Large intestine (tissue), 3 donors: ENCODE measurements at regions not wholly inside any gene's neighbourhood (a gene's known extent, or its start where the extent isn't known, plus 50 kb on each side); places are given as distances from the start of the nearest gene placed in this dataset.
"Not testable (repeated sequence)": the region's sequence is repeated elsewhere in the genome, so short reads cannot be mapped to it uniquely, and the experiment has no call there.

Experiments
- DNase-seq, 2 donors: peaks; one replicate each; pipeline versions ENCODE4 v3.0.0 to v3.0.0-alpha.2; 2013
- H3K27ac ChIP-seq: one replicate; pipeline ENCODE4 v1.5.1; 2013; ENCODE audit warnings: low read length
- H3K27me3 ChIP-seq: 2 replicates; pipeline ENCODE4 v1.6.1; 2013; ENCODE audit warnings: low read length; ENCODE audit not compliant: control insufficient read depth, insufficient read depth
- H3K36me3 ChIP-seq: 2 replicates; pipeline ENCODE4 v1.6.1; 2013; ENCODE audit warnings: low read length; ENCODE audit not compliant: control insufficient read depth, insufficient read depth
- H3K4me1 ChIP-seq: one replicate; pipeline ENCODE4 v1.6.1; 2013; ENCODE audit warnings: low read length; ENCODE audit not compliant: control insufficient read depth, insufficient read depth
- H3K4me3 ChIP-seq: one replicate; pipeline ENCODE4 v1.5.1; 2013; ENCODE audit warnings: low read length
- H3K9me3 ChIP-seq: one replicate; pipeline ENCODE4 v1.6.1; 2013; ENCODE audit warnings: mild to moderate bottlenecking, low read depth, low read length, moderate library complexity; ENCODE audit not compliant: control insufficient read depth
- WGBS: methylation state at CpG from one replicate; pipeline ENCODE4 v1.1.5; 2013; ENCODE audit warnings: low lambda C conversion rate; ENCODE audit not compliant: insufficient coverage; 5-methylcytosine and 5-hydroxymethylcytosine counted together

GRCh38 chr2:6147215-6147614, 455.0 kb downstream of the SOX11 start:
- not testable (repeated sequence) for H3K4me1 ChIP-seq, H3K4me3 ChIP-seq, H3K9me3 ChIP-seq, H3K27me3 ChIP-seq, H3K36me3 ChIP-seq, DNase-seq, H3K27ac ChIP-seq
- no CpG with 5 or more reads among the region's 1 CpG for WGBS

GRCh38 chr2:6148882-6149281, 456.7 kb downstream of the SOX11 start:
- WGBS: 83% methylated on average over 1 of the region's 1 CpG
- Histone ChIP-seq H3K4me1 (no peaks in the 10 kb centered on the region), H3K4me3 (no peak overlapping the region), H3K27ac (no peak overlapping the region), H3K9me3 (peaks cover 6% of the 10 kb centered on the region), H3K27me3 (no peaks in the 10 kb centered on the region), H3K36me3 (no peaks in the 10 kb centered on the region)
- DNase-seq: no peak

GRCh38 chr2:6159606-6160005, 467.4 kb downstream of the SOX11 start:
- no peaks in the 10 kb centered on the region for H3K27me3 ChIP-seq
- no peak for DNase-seq
- H3K27ac ChIP-seq: no peak overlapping the region
- WGBS: 73% methylated on average over 2 of the region's 3 CpGs
- no peaks in the 10 kb centered on the region for H3K9me3 ChIP-seq
- no peaks in the 10 kb centered on the region for H3K36me3 ChIP-seq
- H3K4me1 ChIP-seq: no peaks in the 10 kb centered on the region
- no peak overlapping the region for H3K4me3 ChIP-seq

- DNase-seq: no peak
- Histone ChIP-seq H3K4me1 (no peaks in the 10 kb centered on the region), H3K27me3 (no peaks in the 10 kb centered on the region), H3K4me3 (no peak overlapping the region), H3K36me3 (no peaks in the 10 kb centered on the region), H3K9me3 (no peaks in the 10 kb centered on the region), H3K27ac (no peak overlapping the region)
- no CpG with 5 or more reads among the region's 7 CpGs for WGBS
These were observed 471.7 kb downstream of the SOX11 start for GRCh38 chr2:6163932-6164331.

GRCh38 chr2:6164986-6165747, 473.0 kb downstream of the SOX11 start:
- H3K36me3 ChIP-seq: no peaks in the 10 kb centered on the region
- no peak overlapping the region for H3K27ac ChIP-seq
- peak in 1 of 2 donors; percentile 24 for DNase-seq
- no peaks in the 10 kb centered on the region for H3K9me3 ChIP-seq
- H3K4me1 ChIP-seq: no peaks in the 10 kb centered on the region
- WGBS: no CpG with 5 or more reads among the region's 11 CpGs
- no peak overlapping the region for H3K4me3 ChIP-seq
- no peaks in the 10 kb centered on the region for H3K27me3 ChIP-seq

GRCh38 chr2:6167592-6168138, 475.5 kb downstream of the SOX11 start:
- WGBS: no CpG with 5 or more reads among the region's 14 CpGs
- no peak overlapping the region for H3K27ac ChIP-seq

GRCh38 chr2:6168485-6168884, 476.3 kb downstream of the SOX11 start:
- Histone ChIP-seq H3K4me3 (no peak overlapping the region), H3K27me3 (no peaks in the 10 kb centered on the region), H3K27ac (no peak overlapping the region), H3K36me3 (no peaks in the 10 kb centered on the region), H3K9me3 (no peaks in the 10 kb centered on the region), H3K4me1 (no peaks in the 10 kb centered on the region)
- no CpG with 5 or more reads among the region's 1 CpG for WGBS
- no peak for DNase-seq

More at GRCh38 chr2:6167592-6168138, 475.5 kb downstream of the SOX11 start:
- Histone ChIP-seq H3K4me3 (no peak overlapping the region), H3K36me3 (no peaks in the 10 kb centered on the region), H3K9me3 (no peaks in the 10 kb centered on the region), H3K4me1 (no peaks in the 10 kb centered on the region), H3K27me3 (no peaks in the 10 kb centered on the region)
- no peak for DNase-seq

GRCh38 chr2:6171294-6171693, 479.1 kb downstream of the SOX11 start:
- H3K27me3 ChIP-seq: no peaks in the 10 kb centered on the region
- WGBS: 60% methylated on average over 1 of the region's 3 CpGs
- no peak for DNase-seq

GRCh38 chr2:6177811-6178210, 485.6 kb downstream of the SOX11 start:
- no peaks in the 10 kb centered on the region for H3K9me3 ChIP-seq
- DNase-seq: no peak
- H3K27ac ChIP-seq: no peak overlapping the region
- no peaks in the 10 kb centered on the region for H3K27me3 ChIP-seq
- H3K4me3 ChIP-seq: no peak overlapping the region
- H3K36me3 ChIP-seq: no peaks in the 10 kb centered on the region
- no peaks in the 10 kb centered on the region for H3K4me1 ChIP-seq
- WGBS: 73% methylated on average over 2 of the region's 2 CpGs

More at GRCh38 chr2:6171294-6171693, 479.1 kb downstream of the SOX11 start:
- Histone ChIP-seq H3K27ac (no peak overlapping the region), H3K4me1 (no peaks in the 10 kb centered on the region), H3K9me3 (no peaks in the 10 kb centered on the region), H3K4me3 (no peak overlapping the region), H3K36me3 (no peaks in the 10 kb centered on the region)

GRCh38 chr2:6181525-6181924, 489.3 kb downstream of the SOX11 start:
- no peak overlapping the region for H3K27ac ChIP-seq
- no peak for DNase-seq
- peaks cover 3% of the 10 kb centered on the region for H3K4me1 ChIP-seq
- no peaks in the 10 kb centered on the region for H3K36me3 ChIP-seq
- no peaks in the 10 kb centered on the region for H3K27me3 ChIP-seq
- 81% methylated on average over 3 of the region's 4 CpGs for WGBS
- H3K4me3 ChIP-seq: no peak overlapping the region
- no peaks in the 10 kb centered on the region for H3K9me3 ChIP-seq

- no peaks in the 10 kb centered on the region for H3K9me3 ChIP-seq
- no CpG with 5 or more reads among the region's 4 CpGs for WGBS
- H3K27ac ChIP-seq: no peak overlapping the region
- peak in 1 of 2 donors; percentile 29 for DNase-seq
- peaks cover 7% of the 10 kb centered on the region for H3K4me1 ChIP-seq
- H3K36me3 ChIP-seq: no peaks in the 10 kb centered on the region
- H3K4me3 ChIP-seq: no peak overlapping the region
- no peaks in the 10 kb centered on the region for H3K27me3 ChIP-seq
These were observed 489.7 kb downstream of the SOX11 start for GRCh38 chr2:6181926-6182325.
